Putamen (tissue), 1 donor: ENCODE measurements at regions not wholly inside any gene's neighbourhood (a gene's known extent, or its start where the extent isn't known, plus 50 kb on each side); places are given as distances from the start of the nearest gene placed in this dataset.
"Not testable (repeated sequence)": the region's sequence is repeated elsewhere in the genome, so short reads cannot be mapped to it uniquely, and the experiment has no call there.

Experiments used
- DNase-seq: peaks from one replicate; pipeline ENCODE4 v3.0.0-alpha.2; 2016; ENCODE audit warnings: low spot score

- no peak for DNase-seq
These were observed 59.9 kb downstream of the MINAR1 start for GRCh38 chr15:79492065-79492464.

GRCh38 chr15:79494384-79494909, 62.3 kb downstream of the MINAR1 start:
- no peak for DNase-seq

GRCh38 chr15:79494963-79495755, 63.0 kb downstream of the MINAR1 start:
- DNase-seq, result no peak

DNA sequence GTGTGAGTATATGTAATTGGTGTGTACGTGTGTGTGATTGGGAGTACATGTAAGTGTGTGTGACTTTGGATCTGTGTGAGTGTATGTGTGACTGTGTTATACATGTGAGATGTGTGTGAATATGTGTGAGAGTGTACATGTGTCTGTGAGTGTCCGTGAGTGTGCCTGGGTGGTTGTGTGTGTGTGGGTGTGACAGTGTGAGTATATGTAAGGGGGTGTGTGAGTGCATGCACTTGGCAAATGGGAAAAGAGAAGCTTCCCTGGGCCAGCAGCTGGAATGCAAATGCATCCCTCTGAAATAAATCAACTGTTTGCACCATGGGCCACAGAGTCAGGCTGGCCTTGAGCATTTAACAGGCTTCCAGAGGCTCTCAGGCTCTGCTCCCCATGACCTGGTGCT, 63.6 kb downstream of the MINAR1 start:
- DNase-seq, result no peak

- DNase-seq, result no peak
These were observed 64.7 kb downstream of the MINAR1 start for GRCh38 chr15:79496838-79497237.

DNA sequence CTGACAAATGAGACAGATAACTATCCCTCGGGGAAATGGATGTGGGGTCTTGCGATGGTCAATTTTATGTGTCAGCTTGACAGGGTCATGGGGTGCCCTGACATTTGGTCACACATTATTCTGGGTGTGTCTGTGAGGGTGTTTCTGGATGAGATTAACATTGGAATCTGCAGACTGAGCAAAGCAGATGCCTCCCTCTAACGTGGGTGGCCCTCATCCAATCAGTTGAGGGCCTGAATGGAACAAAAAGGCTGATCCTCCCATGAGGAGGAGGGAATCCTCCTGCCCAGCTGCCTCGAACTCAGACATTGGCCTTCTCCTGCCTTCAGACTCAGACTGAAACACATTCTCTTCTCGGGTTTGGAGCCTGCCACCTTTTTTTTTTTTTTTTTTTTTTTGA, 69.0 kb downstream of the MINAR1 start:
- no peak for DNase-seq

DNA sequence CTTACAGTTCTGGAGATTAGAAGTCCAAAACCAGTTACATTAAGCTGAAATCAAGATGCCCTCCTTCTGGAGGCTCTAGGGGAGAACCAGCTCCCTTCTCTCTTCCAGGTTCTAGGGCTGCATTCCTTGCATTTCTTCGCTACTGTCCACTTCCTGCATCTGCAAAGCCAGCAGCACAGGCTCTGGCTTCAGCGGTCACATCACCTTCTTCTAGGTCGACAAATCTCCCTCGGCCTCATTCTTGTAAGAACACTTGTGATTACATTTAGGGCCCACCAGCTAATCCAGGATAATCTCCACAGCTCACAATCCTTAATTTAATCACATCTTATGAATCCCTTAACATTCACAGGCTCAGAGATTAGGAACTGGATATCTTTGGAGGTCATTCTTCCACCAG, 73.8 kb downstream of the MINAR1 start:
- DNase-seq, result no peak

- DNase-seq, result not testable (repeated sequence)
These were observed 80.7 kb downstream of the MINAR1 start for GRCh38 chr15:79512844-79513243.

- DNase-seq, result no peak
These were observed 81.3 kb downstream of the MINAR1 start for GRCh38 chr15:79513417-79513816.

GRCh38 chr15:79513940-79514339, 81.8 kb downstream of the MINAR1 start:
- no peak for DNase-seq

DNA sequence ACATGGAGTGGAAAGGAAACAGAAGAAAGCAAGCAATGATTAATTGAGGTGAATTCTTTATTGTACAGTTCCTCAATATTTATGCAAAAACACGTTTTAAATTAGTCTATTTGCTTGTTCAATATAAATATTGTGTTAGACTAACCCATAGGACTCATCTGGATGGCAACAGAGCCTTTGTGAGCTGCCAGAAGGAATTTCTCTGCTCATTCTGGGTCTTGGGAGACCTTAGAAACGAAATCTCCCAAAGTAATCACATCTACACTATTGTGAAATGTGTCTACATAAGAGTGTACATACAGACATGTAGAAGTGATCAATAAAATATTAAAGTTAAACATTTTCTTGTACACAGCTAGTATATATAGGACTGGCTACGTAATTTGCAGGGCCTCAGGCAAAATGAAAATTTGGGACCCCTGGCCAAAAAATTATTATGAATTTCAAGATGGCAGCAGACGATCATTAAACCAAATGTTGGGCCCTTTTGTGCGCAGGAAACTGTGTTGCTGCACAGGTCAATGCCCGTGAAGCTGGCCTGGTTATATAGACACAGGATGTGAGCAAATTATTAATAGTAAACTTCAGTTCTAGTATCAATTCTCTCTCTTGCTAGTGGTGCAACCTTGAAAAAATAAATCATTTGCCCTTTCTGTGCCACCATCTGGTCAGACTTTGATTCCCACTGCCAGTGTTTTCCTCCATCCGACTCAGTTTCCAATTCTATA, 83.3 kb downstream of the MINAR1 start:
- no peak for DNase-seq

DNA sequence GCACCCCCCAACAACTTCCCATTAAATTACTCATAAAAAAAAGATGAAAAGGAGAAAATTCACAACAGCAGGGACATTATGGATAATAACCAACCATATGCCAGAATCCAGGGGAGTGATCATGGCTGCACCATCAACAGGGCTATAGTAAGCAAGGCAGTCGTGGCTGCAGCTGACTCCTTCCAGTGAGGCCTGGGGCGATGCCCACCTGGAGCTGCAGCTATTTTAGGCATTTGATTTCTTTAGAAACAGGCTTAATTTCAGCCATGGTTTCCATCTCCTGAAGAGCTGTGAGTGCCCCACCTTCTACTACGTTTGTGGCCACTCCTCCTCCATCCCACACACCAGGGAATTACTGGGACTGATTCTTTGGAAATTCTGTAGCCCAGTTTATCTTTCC, 84.0 kb downstream of the MINAR1 start:
- DNase-seq, result no peak

DNA sequence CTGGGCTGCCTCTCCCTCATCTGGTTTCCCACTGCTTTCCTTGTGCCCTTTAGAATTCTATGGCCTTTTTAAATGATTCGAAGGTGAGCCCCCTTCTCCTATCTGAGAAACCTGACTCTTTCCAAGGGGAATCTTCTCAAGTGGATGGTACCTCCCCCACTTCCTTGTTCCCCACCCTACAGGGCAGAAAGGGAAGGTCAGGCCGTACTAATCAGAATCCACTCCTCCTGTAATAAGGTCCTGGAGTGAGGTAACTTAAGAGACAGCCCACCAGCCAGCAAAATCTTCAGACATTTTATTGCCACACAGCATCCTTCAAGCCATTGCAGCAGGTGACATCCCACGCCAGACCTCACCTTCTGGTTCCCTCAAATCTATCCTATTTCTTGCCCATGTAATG, 84.5 kb downstream of the MINAR1 start:
- DNase-seq, result no peak

- no peak for DNase-seq
These were observed 87.5 kb downstream of the MINAR1 start for GRCh38 chr15:79519628-79520027.

GRCh38 chr15:79520654-79521053, 88.5 kb downstream of the MINAR1 start:
- DNase-seq, result no peak

DNA sequence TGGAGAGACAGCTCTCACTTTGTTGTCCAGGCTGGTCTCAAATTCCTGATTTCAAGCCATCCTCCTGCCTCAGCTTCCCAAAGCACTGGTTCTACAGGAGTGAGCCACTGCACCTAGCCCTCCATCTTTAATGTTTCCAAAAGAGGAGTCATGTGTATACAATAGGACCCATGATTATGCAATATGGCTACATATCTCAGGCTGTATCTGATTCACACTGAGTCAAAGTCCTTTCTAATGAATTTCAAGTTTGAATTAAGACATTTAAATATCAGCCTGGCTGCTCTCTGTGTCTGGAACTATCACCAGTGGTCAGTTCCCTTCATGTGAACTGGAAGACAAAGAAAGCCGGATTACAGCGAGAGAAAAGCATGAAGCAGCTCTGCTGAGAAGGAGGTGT, 90.5 kb downstream of the MINAR1 start:
- no peak for DNase-seq

DNA sequence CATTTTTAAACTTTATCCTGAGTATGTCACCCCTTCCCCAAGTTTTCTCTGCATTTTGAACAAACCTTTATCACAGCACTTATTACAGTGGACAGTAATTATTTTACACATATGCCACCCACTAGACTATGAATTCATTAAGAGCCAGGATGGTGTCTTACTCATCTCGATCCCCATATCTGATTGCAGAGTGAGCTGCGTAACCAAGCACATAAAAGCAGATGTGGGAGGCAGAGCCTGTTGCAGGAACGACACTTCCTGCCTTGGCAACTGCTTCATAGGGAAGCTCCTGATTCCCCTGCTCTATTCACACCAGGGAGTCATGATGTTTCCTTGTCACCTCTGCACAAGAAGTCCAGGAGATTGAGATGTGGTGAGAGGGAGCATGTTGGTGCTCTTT, 91.1 kb downstream of the MINAR1 start:
- peak; percentile 16 for DNase-seq

DNA sequence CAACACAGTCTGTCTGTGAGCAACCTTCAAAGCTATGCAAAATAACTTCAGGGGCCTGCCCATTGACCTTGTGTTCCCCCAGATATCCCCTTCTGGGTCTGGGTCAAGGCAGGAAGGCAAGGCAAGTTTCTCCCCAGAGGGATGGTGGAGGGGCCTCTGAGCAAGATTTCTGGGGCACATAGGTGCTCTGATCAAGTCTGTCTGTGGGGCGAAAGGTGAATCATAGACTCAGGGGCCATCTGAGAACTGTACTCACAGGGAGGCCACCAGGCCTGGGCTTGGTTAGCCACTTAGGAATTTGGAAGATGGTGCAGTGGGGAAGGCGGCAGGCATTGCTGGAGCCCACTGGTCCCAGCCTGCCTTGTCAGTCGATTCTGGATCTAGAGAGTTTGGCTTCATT, 92.4 kb downstream of the MINAR1 start:
- no peak for DNase-seq

DNA sequence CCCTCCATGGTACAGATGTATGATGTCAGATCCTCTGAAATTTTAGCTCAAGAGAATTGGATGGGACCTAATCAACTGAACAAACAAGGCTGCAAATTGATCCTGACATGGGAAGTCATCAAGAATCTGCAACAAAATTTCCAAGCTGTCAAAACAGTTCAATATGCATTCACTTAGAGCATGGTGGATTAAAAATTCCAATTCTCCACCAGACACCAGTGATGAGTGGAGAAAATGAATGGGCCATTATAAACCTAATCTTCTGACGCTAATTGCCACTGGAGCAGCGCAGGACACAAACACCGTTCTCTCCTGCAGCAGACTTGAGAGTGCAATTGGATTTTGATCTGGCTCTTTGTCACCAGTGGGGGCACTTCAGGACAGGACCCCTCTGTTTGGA, 94.2 kb downstream of the MINAR1 start:
- no peak for DNase-seq

DNA sequence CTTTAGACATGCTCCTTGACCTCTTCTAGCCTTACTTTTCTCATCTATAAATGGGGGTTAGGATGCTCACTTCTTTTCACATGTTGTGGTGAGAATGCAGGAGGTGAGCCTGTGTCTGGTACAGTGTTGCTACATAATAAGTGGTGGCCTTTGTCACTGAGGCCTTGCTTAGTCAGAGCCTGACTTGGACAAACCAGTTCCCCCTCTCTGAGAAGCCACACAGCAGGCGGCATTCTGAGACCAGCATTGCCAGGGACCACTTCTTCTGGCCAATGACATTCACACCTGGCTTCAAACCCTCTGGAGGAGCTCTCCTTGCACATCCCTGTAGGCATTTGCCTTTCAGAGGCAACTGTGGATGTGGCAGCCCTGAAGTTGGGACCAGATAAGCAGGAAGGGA, 95.7 kb downstream of the MINAR1 start:
- DNase-seq, result no peak

GRCh38 chr15:79529157-79529785, 97.1 kb downstream of the MINAR1 start:
- DNase-seq, result no peak

- DNase-seq, result no peak
These were observed 103.4 kb downstream of the MINAR1 start for GRCh38 chr15:79535536-79535935.

DNA sequence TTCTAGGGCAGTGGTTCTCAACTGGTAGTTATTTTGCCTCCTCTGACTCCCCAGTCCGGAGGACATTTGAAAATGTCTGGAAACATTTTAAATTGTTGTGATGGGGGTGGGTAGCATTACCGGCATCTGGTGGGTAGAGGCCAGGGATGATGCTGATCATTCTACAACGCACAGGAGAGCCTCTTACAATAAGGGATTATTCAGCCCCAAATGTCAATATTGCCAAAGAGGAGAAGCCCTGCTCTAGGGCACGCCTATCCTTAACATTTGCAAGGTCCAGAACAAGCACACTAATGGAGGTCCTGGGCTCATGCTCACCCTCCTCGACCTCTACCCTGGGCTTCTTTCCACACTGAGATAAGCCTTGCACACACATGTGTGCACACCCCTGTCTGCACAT, 106.4 kb downstream of the MINAR1 start:
- DNase-seq, result no peak
